H9 (cell line): ENCODE measurements at regions not wholly inside any gene's neighbourhood (a gene's known extent, or its start where the extent isn't known, plus 50 kb on each side); places are given as distances from the start of the nearest gene placed in this dataset.

Source experiments
- DNase-seq: peaks from one replicate; pipeline ENCODE4 v3.0.0-alpha.2; 2017
- H2AFZ ChIP-seq: one replicate; pipeline ENCODE4 v1.6.1; 2013; ENCODE audit warnings: mild to moderate bottlenecking, low read length, control low read depth, moderate library complexity
- H2AK5ac ChIP-seq: 2 replicates; pipeline ENCODE4 v1.6.1; 2013; ENCODE audit warnings: low read length, control low read depth, mixed read lengths; ENCODE audit not compliant: insufficient read length
- H2BK120ac ChIP-seq: one replicate; pipeline ENCODE4 v1.6.1; 2013; ENCODE audit warnings: low read depth, mild to moderate bottlenecking, low read length, control low read depth, inconsistent platforms; ENCODE audit not compliant: poor library complexity, severe bottlenecking
- H2BK12ac ChIP-seq: 2 replicates; pipeline ENCODE4 v1.6.1; 2013; ENCODE audit warnings: low read length, control low read depth, mixed read lengths, low read depth; ENCODE audit not compliant: insufficient read length
- H2BK15ac ChIP-seq: 2 replicates; pipeline ENCODE4 v1.6.1; 2013; ENCODE audit warnings: low read depth, low read length, control low read depth
- H2BK20ac ChIP-seq: one replicate; pipeline ENCODE4 v1.6.1; 2013; ENCODE audit warnings: low read depth, mild to moderate bottlenecking, low read length, control low read depth, inconsistent platforms; ENCODE audit not compliant: poor library complexity, severe bottlenecking
- H2BK5ac ChIP-seq: 2 replicates; pipeline ENCODE4 v1.6.1; 2013; ENCODE audit warnings: low read length, control low read depth, mixed read lengths; ENCODE audit not compliant: insufficient read length
- H3K14ac ChIP-seq: 2 replicates; pipeline ENCODE4 v1.6.1; 2013; ENCODE audit warnings: low read length, control low read depth; ENCODE audit not compliant: insufficient read depth
- H3K18ac ChIP-seq: 2 replicates; pipeline ENCODE4 v1.6.1; 2013; ENCODE audit warnings: low read depth, mild to moderate bottlenecking, mixed read lengths, low read length, control low read depth; ENCODE audit not compliant: insufficient read length
- H3K23ac ChIP-seq: 2 replicates; pipeline ENCODE4 v1.6.1; 2013; ENCODE audit warnings: low read length, control low read depth, mixed read lengths, low read depth; ENCODE audit not compliant: insufficient read length
- H3K23me2 ChIP-seq: 2 replicates; pipeline ENCODE4 v1.6.1; 2013; ENCODE audit warnings: low read depth, mild to moderate bottlenecking, mixed read lengths, low read length, control low read depth; ENCODE audit not compliant: insufficient read length, poor library complexity, severe bottlenecking
- H3K27ac ChIP-seq: 2 replicates; pipeline ENCODE4 v1.5.1; 2013; ENCODE audit warnings: low read length, control low read depth, mixed read lengths, low read depth; ENCODE audit not compliant: insufficient read length
- H3K27me3 ChIP-seq: 2 replicates; pipeline ENCODE4 v1.6.1; 2013; ENCODE audit warnings: low read length, control low read depth, inconsistent platforms; ENCODE audit not compliant: insufficient read depth
- H3K4ac ChIP-seq: 2 replicates; pipeline ENCODE4 v1.6.1; 2013; ENCODE audit warnings: low read depth, mild to moderate bottlenecking, control low read depth, inconsistent platforms, low read length, moderate library complexity
- H3K4me1 ChIP-seq: 2 replicates; pipeline ENCODE4 v1.6.1; 2013; ENCODE audit warnings: low read length, control low read depth, inconsistent platforms; ENCODE audit not compliant: insufficient read depth
- H3K4me2 ChIP-seq: 2 replicates; pipeline ENCODE4 v1.6.1; 2013; ENCODE audit warnings: low read length, control low read depth, mixed read lengths; ENCODE audit not compliant: insufficient read length, insufficient read depth
- H3K56ac ChIP-seq: 2 replicates; pipeline ENCODE4 v1.6.1; 2013; ENCODE audit warnings: low read depth, mild to moderate bottlenecking, mixed read lengths, low read length, control low read depth; ENCODE audit not compliant: insufficient read length
- H3K79me1 ChIP-seq: 2 replicates; pipeline ENCODE4 v1.6.1; 2013; ENCODE audit warnings: low read depth, mild to moderate bottlenecking, moderate library complexity, low read length, control low read depth, inconsistent platforms; ENCODE audit not compliant: insufficient read depth, poor library complexity, severe bottlenecking
- H3K79me2 ChIP-seq: 2 replicates; pipeline ENCODE4 v1.6.1; 2013; ENCODE audit warnings: low read length, control low read depth, inconsistent platforms; ENCODE audit not compliant: insufficient read depth
- H3K9ac ChIP-seq: 2 replicates; pipeline ENCODE4 v1.6.1; 2013; ENCODE audit warnings: low read length, control low read depth, mixed read lengths; ENCODE audit not compliant: insufficient read length; ENCODE audit errors: extremely low read depth
- H3K9me3 ChIP-seq: one replicate; pipeline ENCODE4 v1.6.1; 2013; ENCODE audit warnings: low read depth, low read length, inconsistent platforms; ENCODE audit not compliant: control insufficient read depth
- H3T11ph ChIP-seq: one replicate; pipeline ENCODE4 v1.6.1; 2013; ENCODE audit warnings: mild to moderate bottlenecking, low read length, control low read depth, inconsistent platforms
- H4K20me1 ChIP-seq: one replicate; pipeline ENCODE4 v1.6.1; 2013; ENCODE audit not compliant: control insufficient read depth, insufficient read length, insufficient read depth
- H4K5ac ChIP-seq: 2 replicates; pipeline ENCODE4 v1.6.1; 2013; ENCODE audit warnings: low read depth, mild to moderate bottlenecking, mixed read lengths, low read length, control low read depth; ENCODE audit not compliant: insufficient read length
- H4K8ac ChIP-seq: replicated peaks from 2 replicates; pipeline ENCODE4 v1.6.1; 2013; ENCODE audit warnings: low read length, control low read depth, mixed read lengths, low read depth; ENCODE audit not compliant: insufficient read length
- H4K91ac ChIP-seq: 2 replicates; pipeline ENCODE4 v1.6.1; 2013; ENCODE audit warnings: low read depth, mild to moderate bottlenecking, moderate library complexity, mixed read lengths, low read length, control low read depth; ENCODE audit not compliant: insufficient read length
- H3K27ac Mint-ChIP-seq, 3 experiments: 2 replicates in 2 of 3; 3 replicates in 1 of 3; pipeline ENCODE4 v1.8.0; 2020 to 2021; ENCODE audit warnings: mixed read lengths in 3 of 3, mild to moderate bottlenecking in 1 of 3, moderate library complexity in 1 of 3
- H3K27me3 Mint-ChIP-seq: 2 replicates; pipeline ENCODE4 v1.8.0; 2021; ENCODE audit warnings: low read depth, mild to moderate bottlenecking, moderate library complexity, mixed read lengths
- H3K36me3 Mint-ChIP-seq, 3 experiments: 2 replicates in 2 of 3; 3 replicates in 1 of 3; pipeline ENCODE4 v1.8.0; 2020 to 2021; ENCODE audit warnings: low read depth in 3 of 3, mixed read lengths in 3 of 3; ENCODE audit not compliant: insufficient read depth in 1 of 3
- H3K4me1 Mint-ChIP-seq, 2 experiments: 2 replicates each; pipeline ENCODE4 v1.8.0; 2020; ENCODE audit warnings: mixed read lengths in 2 of 2
- H3K4me3 Mint-ChIP-seq, 2 experiments: 2 replicates in 1 of 2; 3 replicates in 1 of 2; pipeline ENCODE4 v1.8.0; 2020 to 2021; ENCODE audit warnings: mild to moderate bottlenecking in 2 of 2, mixed read lengths in 2 of 2, moderate library complexity in 1 of 2
- H3K9me3 Mint-ChIP-seq, 2 experiments: 2 replicates in 1 of 2; 3 replicates in 1 of 2; pipeline ENCODE4 v1.8.0; 2020; ENCODE audit warnings: mild to moderate bottlenecking in 2 of 2, mixed read lengths in 2 of 2, moderate library complexity in 1 of 2
- WGBS: extraction: QIAGEN DNeasy Blood & Tissue Kit; methylation state at CpG from one replicate; pipeline ENCODE4 v1.1.7; 2013; ENCODE audit warnings: missing lambda C conversion rate, low lambda C conversion rate, mixed read lengths; ENCODE audit not compliant: insufficient read length; ENCODE audit errors: extremely low coverage; 5-methylcytosine and 5-hydroxymethylcytosine counted together
- TF ChIP-seq, protein P1 (sequence below): fragments of 200-600 bp; sonication (generic); conservative IDR thresholded peaks from 3 replicates; pipeline ENCODE4 v1.8.0; 2021; ENCODE audit warnings: antibody characterized with exemption, mild to moderate bottlenecking

- H3K4me1 ChIP-seq: no peaks in the 10 kb centered on the region
- WGBS: no CpG with 5 or more reads among the region's 2 CpGs
Observed at GRCh38 chr4:162272215-162272614, 108.4 kb upstream of the FSTL5 start.

More at GRCh38 chr4:162272215-162272614, 108.4 kb upstream of the FSTL5 start:
- H2BK5ac ChIP-seq: no peak overlapping the region
- H3K27me3 Mint-ChIP-seq: no peaks in the 10 kb centered on the region
- H3K23me2 ChIP-seq: no peaks in the 10 kb centered on the region
- H2BK15ac ChIP-seq: no peak overlapping the region
- no peak overlapping the region for H3K14ac ChIP-seq
- no peak overlapping the region for H4K91ac ChIP-seq
- H3K79me1 ChIP-seq: no peaks in the 10 kb centered on the region
- H2BK12ac ChIP-seq: no peak overlapping the region
- H3K79me2 ChIP-seq: no peaks in the 10 kb centered on the region
- no peaks in the 10 kb centered on the region for H3K9me3 ChIP-seq
- no peak overlapping the region for H4K5ac ChIP-seq
- no peak overlapping the region for H2BK120ac ChIP-seq
- no peak overlapping the region for H3K4ac ChIP-seq
- TF ChIP-seq, protein P1, sequence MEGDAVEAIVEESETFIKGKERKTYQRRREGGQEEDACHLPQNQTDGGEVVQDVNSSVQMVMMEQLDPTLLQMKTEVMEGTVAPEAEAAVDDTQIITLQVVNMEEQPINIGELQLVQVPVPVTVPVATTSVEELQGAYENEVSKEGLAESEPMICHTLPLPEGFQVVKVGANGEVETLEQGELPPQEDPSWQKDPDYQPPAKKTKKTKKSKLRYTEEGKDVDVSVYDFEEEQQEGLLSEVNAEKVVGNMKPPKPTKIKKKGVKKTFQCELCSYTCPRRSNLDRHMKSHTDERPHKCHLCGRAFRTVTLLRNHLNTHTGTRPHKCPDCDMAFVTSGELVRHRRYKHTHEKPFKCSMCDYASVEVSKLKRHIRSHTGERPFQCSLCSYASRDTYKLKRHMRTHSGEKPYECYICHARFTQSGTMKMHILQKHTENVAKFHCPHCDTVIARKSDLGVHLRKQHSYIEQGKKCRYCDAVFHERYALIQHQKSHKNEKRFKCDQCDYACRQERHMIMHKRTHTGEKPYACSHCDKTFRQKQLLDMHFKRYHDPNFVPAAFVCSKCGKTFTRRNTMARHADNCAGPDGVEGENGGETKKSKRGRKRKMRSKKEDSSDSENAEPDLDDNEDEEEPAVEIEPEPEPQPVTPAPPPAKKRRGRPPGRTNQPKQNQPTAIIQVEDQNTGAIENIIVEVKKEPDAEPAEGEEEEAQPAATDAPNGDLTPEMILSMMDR: no peak
- no peaks in the 10 kb centered on the region for H3K36me3 Mint-ChIP-seq
- no peak overlapping the region for H3K18ac ChIP-seq
- no peak overlapping the region for H3K56ac ChIP-seq
- H4K20me1 ChIP-seq: no peaks in the 10 kb centered on the region
- H2AFZ ChIP-seq: no peak overlapping the region
- H3K4me3 Mint-ChIP-seq: no peak overlapping the region
- H3K27ac ChIP-seq: no peak overlapping the region
- no peak overlapping the region for H3K27ac Mint-ChIP-seq
- H2AK5ac ChIP-seq: no peak overlapping the region
- H3K4me1 Mint-ChIP-seq: no peaks in the 10 kb centered on the region
- H2BK20ac ChIP-seq: no peak overlapping the region
- DNase-seq: no peak
- H3T11ph ChIP-seq: no peak overlapping the region
- no peak overlapping the region for H3K23ac ChIP-seq
- H3K27me3 ChIP-seq: no peaks in the 10 kb centered on the region
- H3K9ac ChIP-seq: no peak overlapping the region
- H3K4me2 ChIP-seq: no peak overlapping the region
- no peaks in the 10 kb centered on the region; a peak in 1 of 5 replicates for H3K9me3 Mint-ChIP-seq
- no peak overlapping the region for H4K8ac ChIP-seq
